MCF 10A (cell line): ENCODE measurements at regions not wholly inside any gene's neighbourhood (a gene's known extent, or its start where the extent isn't known, plus 50 kb on each side); places are given as distances from the start of the nearest gene placed in this dataset.

Experiments
- BruUV-seq: library from RNA; stranded (reverse); fragments of 400-500 nt; replicated peaks from 2 replicates; lab custom pipeline; 2021; lab: Mats Ljungman, UMichigan
- CTCF ChIA-PET: fragments of 300-600 bp; sonication (Branson Sonifier 250); formaldehyde crosslinking; extraction: SDS; loops from one replicate; lab custom pipeline; 2021; ENCODE audit warnings: antibody characterized with exemption, inconsistent platforms; lab: Yijun Ruan, JAX
- POLR2A ChIA-PET: fragments of 300-600, 350-650 bp; sonication (Branson Sonifier 250); formaldehyde crosslinking; extraction: SDS; loops from one replicate; lab custom pipeline; 2020; ENCODE audit warnings: antibody characterized with exemption, inconsistent platforms; lab: Yijun Ruan, JAX
- DNase-seq: peaks from one replicate; pipeline ENCODE4 v3.0.0-alpha.2; 2018; ENCODE audit not compliant: unreplicated experiment
- H3K27ac Mint-ChIP-seq: one replicate; pipeline ENCODE4 v1.8.0; 2022; ENCODE audit warnings: mild to moderate bottlenecking, low read depth, mixed read lengths; ENCODE audit not compliant: unreplicated experiment
- H3K27me3 Mint-ChIP-seq: one replicate; pipeline ENCODE4 v1.8.0; 2022; ENCODE audit warnings: mixed read lengths; ENCODE audit not compliant: insufficient read depth, unreplicated experiment
- H3K36me3 Mint-ChIP-seq: one replicate; pipeline ENCODE4 v1.8.0; 2022; ENCODE audit warnings: mild to moderate bottlenecking, moderate library complexity, mixed read lengths; ENCODE audit not compliant: insufficient read depth, unreplicated experiment
- H3K4me1 Mint-ChIP-seq: one replicate; pipeline ENCODE4 v1.8.0; 2022; ENCODE audit warnings: mixed read lengths; ENCODE audit not compliant: insufficient read depth, unreplicated experiment
- H3K4me3 Mint-ChIP-seq: one replicate; pipeline ENCODE4 v1.8.0; 2022; ENCODE audit warnings: mild to moderate bottlenecking, moderate library complexity, mixed read lengths; ENCODE audit not compliant: unreplicated experiment
- H3K9me3 Mint-ChIP-seq: one replicate; pipeline ENCODE4 v1.8.0; 2022; ENCODE audit warnings: mixed read lengths; ENCODE audit not compliant: unreplicated experiment
- intact Hi-C: fragments of 100-400 bp; cut with micrococcal nuclease; formaldehyde crosslinking; loops from 2 replicates; pipeline ENCODE4 v1.14.1; 2022
- TF ChIP-seq, protein P1 (sequence below): fragments of 200-600 bp; IDR thresholded peaks from one replicate; pipeline ENCODE4 v1.8.0; 2022; ENCODE audit warnings: antibody characterized with exemption, mild to moderate bottlenecking; ENCODE audit not compliant: unreplicated experiment

DNA sequence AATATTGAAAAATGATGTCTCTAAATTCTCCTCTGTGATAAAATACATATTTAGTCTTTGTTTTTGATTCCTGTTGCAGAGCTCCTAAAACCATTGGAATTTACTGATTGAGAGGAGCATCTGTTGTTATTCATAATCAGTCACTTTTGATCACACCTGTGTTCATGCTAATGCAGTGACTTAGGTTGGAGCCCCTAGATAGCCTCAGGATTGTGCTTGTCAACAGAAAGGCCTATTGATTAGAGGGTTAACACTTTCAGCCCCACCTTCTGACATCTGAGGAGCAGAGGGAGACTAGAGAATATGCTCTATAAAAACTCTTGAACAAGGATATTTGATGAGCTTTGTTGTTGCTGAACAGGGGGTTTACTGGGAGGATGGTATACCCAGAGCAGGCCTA lies 409.5 kb upstream of the ADGRL3 start:
- ChIA-PET CTCF (interaction anchor here (0.9 kb wide), 1 partner anchor 15 kb away, joined by 3 read pairs; no protein-coding TSS in a partner anchor), POLR2A (no interaction called here)
- no TSS peak for BruUV-seq
- no peaks in the 10 kb centered on the region for H3K9me3 Mint-ChIP-seq
- intact Hi-C loops, result no loop called here
- H3K36me3 Mint-ChIP-seq, result no peaks in the 10 kb centered on the region
- no peaks in the 10 kb centered on the region for H3K4me1 Mint-ChIP-seq
- TF ChIP-seq, protein P1, sequence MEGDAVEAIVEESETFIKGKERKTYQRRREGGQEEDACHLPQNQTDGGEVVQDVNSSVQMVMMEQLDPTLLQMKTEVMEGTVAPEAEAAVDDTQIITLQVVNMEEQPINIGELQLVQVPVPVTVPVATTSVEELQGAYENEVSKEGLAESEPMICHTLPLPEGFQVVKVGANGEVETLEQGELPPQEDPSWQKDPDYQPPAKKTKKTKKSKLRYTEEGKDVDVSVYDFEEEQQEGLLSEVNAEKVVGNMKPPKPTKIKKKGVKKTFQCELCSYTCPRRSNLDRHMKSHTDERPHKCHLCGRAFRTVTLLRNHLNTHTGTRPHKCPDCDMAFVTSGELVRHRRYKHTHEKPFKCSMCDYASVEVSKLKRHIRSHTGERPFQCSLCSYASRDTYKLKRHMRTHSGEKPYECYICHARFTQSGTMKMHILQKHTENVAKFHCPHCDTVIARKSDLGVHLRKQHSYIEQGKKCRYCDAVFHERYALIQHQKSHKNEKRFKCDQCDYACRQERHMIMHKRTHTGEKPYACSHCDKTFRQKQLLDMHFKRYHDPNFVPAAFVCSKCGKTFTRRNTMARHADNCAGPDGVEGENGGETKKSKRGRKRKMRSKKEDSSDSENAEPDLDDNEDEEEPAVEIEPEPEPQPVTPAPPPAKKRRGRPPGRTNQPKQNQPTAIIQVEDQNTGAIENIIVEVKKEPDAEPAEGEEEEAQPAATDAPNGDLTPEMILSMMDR, result no peak
- H3K4me3 Mint-ChIP-seq, result no peak overlapping the region
- no peak for DNase-seq
- no peak overlapping the region for H3K27ac Mint-ChIP-seq
- H3K27me3 Mint-ChIP-seq, result no peaks in the 10 kb centered on the region

GRCh38 chr4:60794372-60794771 lies 405.8 kb upstream of the ADGRL3 start:
- BruUV-seq, result no TSS peak
- Mint-ChIP-seq H3K36me3 (no peaks in the 10 kb centered on the region), H3K27me3 (no peaks in the 10 kb centered on the region)

DNA sequence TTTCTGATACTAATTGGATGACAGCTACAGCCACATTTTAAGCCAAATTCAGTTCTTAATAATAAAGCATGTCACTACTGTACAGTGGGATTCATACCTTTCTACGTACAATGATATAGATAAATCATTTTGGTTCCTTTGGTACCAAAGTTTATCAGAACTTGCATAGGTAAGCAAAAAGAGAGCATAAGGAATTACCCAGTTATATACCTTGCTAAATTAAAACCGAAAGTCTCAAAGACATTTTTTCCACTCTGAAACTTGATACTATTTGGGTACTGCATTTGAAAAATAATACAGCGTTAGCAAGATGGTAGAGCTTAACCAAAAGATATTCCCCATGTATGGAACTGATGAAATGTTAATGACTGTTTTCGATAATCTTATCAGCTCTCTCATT lies 400.9 kb upstream of the ADGRL3 start:
- TF ChIP-seq, protein P1, result no peak
- no TSS peak for BruUV-seq
- DNase-seq, result no peak
- Mint-ChIP-seq H3K4me1 (no peaks in the 10 kb centered on the region), H3K9me3 (no peaks in the 10 kb centered on the region), H3K27ac (no peak overlapping the region), H3K4me3 (no peak overlapping the region), H3K27me3 (no peaks in the 10 kb centered on the region), H3K36me3 (no peaks in the 10 kb centered on the region)
- ChIA-PET CTCF (no interaction called here), POLR2A (no interaction called here)
- intact Hi-C loops, result no loop called here

More at GRCh38 chr4:60794372-60794771, 405.8 kb upstream of the ADGRL3 start:
- H3K9me3 Mint-ChIP-seq, result no peaks in the 10 kb centered on the region
- no peak overlapping the region for H3K4me3 Mint-ChIP-seq
- intact Hi-C loops, result no loop called here
- ChIA-PET POLR2A (no interaction called here), CTCF (interaction anchor here (0.5 to 0.6 kb wide), 2 partner anchors 82 to 155 kb away, joined by 3 to 5 read pairs; no protein-coding TSS in a partner anchor)
- TF ChIP-seq, protein P1, result no peak
- H3K4me1 Mint-ChIP-seq, result no peaks in the 10 kb centered on the region
- no peak for DNase-seq
- no peak overlapping the region for H3K27ac Mint-ChIP-seq

- TF ChIP-seq, protein P1, result no peak
- ChIA-PET POLR2A (no interaction called here), CTCF (interaction anchor here (1.0 kb wide), 1 partner anchor 9 kb away, joined by 3 read pairs; no protein-coding TSS in a partner anchor)
- Mint-ChIP-seq H3K27me3 (no peaks in the 10 kb centered on the region), H3K36me3 (no peaks in the 10 kb centered on the region), H3K27ac (no peak overlapping the region), H3K4me3 (no peak overlapping the region), H3K9me3 (no peaks in the 10 kb centered on the region), H3K4me1 (peaks cover 4% of the 10 kb centered on the region)
- intact Hi-C loops, result loop anchor here (10.0 kb wide), 1 partner anchor 1844 kb away; no protein-coding TSS in a partner anchor
- DNase-seq, result no peak
- BruUV-seq, result no TSS peak
Measured at GRCh38 chr4:60800701-60801100, 399.4 kb upstream of the ADGRL3 start.
